OCI-LY3 (cell line): ENCODE measurements at regions not wholly inside any gene's neighbourhood (a gene's known extent, or its start where the extent isn't known, plus 50 kb on each side); places are given as distances from the start of the nearest gene placed in this dataset.

ENCODE experiments used
- EZH2phosphoT487 ChIP-seq: fragments of 200-600 bp; shearing (Covaris generic); IDR thresholded peaks from 2 replicates; pipeline ENCODE4 v1.6.1; 2018; ENCODE audit warnings: antibody characterized with exemption, mixed run types, low read depth
- TF ChIP-seq, protein P1 (sequence below): fragments of 200-600, 300-600 bp; sonication (generic); IDR thresholded peaks from 2 replicates; pipeline ENCODE4 v1.5.1; 2014; ENCODE audit warnings: antibody characterized with exemption, low read length, low read depth

DNA sequence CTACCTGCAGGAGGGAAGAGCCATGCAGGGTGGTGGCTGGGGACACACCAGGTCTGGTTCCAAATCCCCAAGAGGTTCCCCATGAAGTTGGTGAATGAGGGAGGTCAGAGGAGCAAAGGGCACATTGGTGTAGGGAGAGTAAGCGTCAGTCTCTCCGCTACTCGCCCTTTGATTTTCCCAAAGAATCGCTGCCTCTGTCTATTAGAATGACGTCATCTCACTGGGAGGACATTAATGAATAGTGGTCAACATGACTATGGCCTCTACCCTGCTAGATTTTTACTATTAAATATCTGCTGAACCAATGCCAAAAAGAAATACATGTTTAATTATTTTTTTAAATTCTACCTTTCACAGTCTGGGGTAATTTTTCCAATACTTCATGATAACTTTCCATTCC is 109.6 kb upstream of the SNTG2 start:
- TF ChIP-seq, protein P1, sequence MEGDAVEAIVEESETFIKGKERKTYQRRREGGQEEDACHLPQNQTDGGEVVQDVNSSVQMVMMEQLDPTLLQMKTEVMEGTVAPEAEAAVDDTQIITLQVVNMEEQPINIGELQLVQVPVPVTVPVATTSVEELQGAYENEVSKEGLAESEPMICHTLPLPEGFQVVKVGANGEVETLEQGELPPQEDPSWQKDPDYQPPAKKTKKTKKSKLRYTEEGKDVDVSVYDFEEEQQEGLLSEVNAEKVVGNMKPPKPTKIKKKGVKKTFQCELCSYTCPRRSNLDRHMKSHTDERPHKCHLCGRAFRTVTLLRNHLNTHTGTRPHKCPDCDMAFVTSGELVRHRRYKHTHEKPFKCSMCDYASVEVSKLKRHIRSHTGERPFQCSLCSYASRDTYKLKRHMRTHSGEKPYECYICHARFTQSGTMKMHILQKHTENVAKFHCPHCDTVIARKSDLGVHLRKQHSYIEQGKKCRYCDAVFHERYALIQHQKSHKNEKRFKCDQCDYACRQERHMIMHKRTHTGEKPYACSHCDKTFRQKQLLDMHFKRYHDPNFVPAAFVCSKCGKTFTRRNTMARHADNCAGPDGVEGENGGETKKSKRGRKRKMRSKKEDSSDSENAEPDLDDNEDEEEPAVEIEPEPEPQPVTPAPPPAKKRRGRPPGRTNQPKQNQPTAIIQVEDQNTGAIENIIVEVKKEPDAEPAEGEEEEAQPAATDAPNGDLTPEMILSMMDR: no peak
- TF ChIP-seq EZH2phosphoT487: no peak
